ENCODE measurements at regions not wholly inside any gene's neighbourhood (a gene's known extent, or its start where the extent isn't known, plus 50 kb on each side); places are given as distances from the start of the nearest gene placed in this dataset.

DNA sequence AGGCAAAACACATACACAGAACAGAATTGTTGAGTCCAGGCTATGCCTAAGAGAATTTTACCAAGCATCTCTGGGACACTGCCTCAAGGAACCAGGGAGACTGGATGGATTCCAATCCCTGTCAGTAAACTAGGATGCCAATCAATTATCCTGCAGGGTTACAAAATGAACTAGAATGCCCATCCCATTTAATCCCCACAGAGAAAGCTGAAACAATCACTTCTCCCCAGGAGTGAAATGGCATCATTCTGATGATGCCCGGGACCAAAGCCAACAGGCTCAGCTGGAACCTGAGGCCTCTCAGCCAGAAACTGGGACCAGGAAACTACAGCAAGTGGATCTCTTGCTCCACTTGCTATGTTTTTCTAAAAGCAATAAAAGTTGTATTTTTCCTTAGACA lies 130.0 kb upstream of the TJP1 start:
- peak; percentile 9 for DNase-seq

DNA sequence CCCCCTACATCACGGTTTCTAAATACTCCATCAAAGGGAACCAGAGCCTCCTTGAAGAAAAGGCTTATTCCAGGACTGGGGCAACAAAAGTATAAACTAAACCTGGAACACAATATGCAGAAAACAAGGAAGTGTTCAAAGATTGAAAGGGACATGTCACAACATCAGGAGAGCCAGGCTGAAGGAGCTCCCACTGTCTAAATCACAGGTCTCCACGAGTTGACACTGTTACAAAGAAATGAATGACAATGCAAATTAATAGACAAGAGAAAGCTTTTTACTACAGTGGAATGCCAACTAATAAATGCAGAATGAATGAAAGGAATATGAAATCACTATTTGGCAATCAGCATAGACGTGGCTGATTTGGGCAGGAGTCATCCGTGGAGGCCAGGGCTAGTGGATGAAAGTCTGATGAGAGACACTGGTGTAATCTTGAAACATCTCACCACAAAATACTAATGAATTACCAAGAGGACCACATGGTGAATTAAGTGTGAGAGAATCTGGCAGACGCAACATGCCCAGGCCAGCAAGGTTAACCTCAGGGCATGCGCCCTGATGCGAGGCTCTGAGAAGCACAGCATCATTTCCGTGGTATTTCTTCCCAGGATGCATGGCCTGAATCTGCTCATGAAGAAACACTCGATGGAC lies 123.8 kb upstream of the TJP1 start:
- DNase-seq, result peak; percentile 72

- no peak for DNase-seq
Measured at GRCh38 chr15:29944925-29945324, 122.7 kb upstream of the TJP1 start.

DNA sequence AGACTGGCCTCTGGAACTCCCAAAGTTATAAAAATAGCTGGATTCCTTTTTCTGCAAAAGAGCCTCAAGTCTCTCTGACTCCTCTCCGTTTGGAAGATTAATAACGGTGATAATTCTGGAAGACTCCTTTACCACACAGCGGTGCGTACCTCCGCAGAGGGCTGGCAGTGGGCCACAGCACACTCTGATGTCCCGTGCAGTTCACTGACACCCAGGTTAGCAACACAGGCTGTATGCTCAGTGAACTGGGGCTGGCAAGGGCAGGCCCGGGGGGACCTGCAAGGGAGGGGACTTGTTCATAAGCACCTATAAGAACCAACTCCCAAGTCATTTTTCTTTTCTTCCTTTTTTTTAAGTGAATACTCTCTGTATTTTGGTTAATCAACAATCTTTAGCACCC lies 120.3 kb upstream of the TJP1 start:
- no peak for DNase-seq

GRCh38 chr15:29942143-29942542 lies 119.9 kb upstream of the TJP1 start:
- DNase-seq, result no peak

- DNase-seq, result peak; percentile 37
Measured at GRCh38 chr15:29939404-29939803, 117.1 kb upstream of the TJP1 start.

DNA sequence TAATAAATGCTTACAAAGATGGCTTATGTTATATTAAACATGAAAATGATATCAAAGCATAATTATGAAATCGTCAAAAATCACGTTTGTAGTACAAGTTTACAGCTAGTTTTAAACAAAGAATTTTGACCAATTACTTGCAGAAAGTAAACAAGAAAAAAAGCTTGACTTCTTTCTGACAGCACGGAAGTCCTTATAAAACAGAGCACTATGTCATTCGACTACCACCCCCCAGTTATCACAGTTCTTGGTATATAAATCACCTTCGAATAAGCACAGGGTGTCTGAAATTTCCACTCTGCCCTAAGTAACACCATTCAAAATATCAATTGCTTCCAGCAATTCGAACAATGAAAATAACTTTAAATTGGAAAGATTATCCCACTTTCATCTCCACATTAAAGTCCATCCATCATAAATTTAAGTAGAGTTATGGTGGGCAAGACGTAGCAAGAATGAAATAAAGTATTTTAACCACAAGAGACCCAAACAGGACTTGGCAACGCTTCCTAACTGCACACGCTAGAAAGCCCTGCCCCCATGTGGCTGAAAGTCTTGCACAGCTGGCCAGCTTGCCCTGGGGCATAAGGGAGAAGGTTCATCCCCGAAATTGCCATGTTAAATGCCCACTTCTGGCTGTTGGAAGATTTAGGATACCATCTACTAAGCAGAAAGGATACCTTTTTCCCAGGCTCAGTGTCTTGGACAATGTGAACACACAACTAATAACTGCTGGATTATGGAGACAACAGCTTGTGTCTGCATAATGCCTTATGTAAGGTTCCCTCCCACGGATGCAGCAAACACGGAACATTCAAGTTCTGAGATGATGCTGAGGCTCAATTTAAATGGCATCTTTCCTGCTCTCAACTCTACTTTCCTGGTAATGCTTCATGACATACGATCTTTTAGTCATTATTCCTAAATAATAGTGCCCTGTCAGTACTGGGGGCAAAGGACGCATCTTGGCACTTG lies 116.4 kb upstream of the TJP1 start:
- DNase-seq, result peak; percentile 17

DNA sequence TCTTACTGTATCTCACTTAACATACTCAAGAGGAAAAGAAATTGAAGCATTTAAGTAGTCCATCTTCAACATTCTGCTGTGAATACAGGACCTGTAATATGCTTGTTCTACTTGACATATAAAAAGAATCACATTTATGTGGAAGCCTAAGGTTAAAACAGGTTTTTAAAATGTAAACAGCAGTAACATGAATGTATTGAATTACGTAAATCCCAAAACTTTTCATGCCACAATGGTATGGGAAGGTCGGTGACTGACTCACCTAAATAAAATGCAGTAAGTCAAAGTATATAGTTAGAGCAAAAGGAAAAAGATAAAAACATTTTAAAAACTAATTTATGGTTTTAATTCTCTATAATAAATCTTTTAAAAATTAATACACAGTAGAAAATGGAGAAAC lies 115.7 kb upstream of the TJP1 start:
- DNase-seq, result peak; percentile 55

DNA sequence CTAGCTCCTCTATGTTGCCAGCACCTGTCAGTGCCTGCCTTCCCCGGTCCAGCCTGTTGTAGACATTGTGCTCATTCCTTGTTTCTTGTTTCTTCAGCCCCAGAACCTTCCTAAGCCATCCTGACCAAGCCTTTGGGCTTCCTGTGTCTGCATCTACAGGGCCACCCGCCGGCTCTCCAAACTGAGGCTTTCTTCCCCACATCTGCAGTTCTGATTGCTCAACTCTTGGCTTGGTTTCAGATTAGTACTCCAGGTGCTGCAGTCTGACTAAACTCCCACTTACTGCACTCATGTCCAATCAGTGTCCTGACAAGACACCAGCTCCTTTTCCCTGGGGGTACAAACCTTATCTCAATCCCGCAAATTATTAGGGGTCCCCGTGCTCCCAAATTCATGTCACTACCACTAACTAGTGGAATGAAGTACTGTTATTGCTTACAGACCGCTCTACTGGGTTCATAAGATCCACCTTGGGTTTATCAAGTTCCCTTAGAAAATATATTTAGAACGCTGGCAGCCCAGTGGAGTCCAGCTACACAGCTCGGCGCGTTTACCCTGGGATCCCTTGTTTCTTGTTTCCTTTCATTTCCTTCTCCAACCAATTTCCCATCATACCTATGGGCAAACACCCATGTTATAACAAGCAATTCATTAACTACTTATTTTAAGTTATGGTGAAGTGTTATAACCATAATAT lies 114.2 kb upstream of the TJP1 start:
- DNase-seq, result no peak

DNA sequence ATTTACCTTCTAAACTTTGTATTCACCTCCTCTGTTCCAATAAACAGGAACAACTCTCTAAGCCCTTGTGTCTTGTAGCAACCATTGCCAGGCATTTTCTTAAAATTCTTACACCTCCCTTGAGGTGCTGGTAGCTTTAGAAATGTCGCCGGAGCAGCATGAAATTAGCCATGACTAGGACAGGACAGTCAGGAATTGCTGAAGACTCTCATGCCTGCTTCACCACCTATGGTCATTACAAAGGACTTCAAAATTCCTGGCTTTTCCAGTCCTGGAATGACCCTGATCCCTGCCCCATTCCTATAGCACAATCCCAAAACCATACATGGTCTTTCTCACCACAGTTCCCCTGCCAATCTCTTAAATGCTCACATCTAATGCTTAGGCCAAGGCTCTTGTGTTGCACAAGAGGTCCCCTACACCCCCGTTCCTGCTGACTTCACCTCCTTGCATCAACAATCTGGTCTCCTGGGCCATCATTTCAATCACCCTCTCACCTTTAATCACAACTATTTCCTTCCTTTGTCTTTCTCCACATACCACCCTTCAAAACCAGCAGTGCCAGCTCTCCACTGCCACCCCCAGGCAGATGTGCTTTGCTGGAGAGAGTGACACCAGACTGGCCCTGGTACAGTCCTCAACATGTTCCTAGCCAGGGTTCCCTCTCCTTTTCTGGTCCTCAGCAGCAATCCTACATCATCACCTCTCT lies 113.2 kb upstream of the TJP1 start:
- DNase-seq, result no peak

DNA sequence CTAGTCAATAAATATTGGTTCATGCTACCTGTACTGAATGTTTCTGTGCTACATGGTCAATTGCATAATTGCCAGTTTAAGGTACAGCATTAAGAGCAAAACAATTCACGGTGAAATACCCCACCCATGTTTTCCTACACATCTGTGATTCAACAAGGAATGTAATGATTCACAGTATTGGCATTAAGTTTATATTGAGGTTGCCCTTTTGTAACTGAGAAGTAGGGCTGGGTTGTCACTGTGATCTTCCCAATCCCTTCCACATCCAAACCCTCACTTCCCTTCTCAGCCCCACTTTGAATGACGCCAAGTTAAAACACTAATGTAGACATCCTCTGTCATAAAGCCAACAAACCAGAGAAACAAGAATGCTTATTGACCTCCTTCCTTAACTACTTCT lies 112.0 kb upstream of the TJP1 start:
- peak; percentile 42 for DNase-seq

DNA sequence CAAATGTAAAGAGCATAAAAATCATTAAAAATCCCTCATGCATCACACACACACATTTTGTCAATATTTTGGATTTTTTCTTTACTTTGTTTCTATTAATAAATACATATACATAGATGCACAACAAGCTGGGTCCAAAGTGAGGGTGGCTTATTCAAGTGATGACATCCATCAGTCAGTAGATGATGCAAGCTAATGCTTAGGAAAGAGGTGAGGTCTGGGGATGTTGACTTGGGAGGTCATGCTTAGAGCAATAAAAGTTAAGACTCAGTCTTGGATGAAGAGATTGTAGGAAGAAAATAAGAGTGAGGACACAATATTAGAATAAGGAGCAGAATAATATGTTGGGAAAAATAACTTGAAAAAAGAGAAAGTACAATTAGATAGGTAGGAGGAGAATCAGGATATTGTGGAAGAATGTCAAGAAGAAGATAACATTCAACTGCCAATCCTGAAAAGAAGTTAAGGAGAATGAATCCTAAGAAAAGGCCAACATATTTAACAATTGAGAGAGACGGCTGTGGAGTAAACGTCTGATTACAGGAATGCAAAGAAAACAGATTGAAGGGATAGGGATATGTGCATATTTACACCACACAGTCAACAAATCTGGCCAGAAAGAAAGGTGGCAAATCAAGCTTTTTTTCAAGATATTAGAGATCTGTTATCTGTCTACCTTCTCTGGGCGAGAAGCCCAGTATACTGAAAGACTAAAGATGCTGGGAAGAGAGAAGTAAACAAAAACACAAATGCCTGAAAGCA lies 111.0 kb upstream of the TJP1 start:
- DNase-seq, result no peak

- no peak for DNase-seq
Measured at GRCh38 chr15:29926083-29926388, 103.8 kb upstream of the TJP1 start.

- peak; percentile 79 for DNase-seq
Measured at GRCh38 chr15:29925227-29926082, 103.2 kb upstream of the TJP1 start.

DNA sequence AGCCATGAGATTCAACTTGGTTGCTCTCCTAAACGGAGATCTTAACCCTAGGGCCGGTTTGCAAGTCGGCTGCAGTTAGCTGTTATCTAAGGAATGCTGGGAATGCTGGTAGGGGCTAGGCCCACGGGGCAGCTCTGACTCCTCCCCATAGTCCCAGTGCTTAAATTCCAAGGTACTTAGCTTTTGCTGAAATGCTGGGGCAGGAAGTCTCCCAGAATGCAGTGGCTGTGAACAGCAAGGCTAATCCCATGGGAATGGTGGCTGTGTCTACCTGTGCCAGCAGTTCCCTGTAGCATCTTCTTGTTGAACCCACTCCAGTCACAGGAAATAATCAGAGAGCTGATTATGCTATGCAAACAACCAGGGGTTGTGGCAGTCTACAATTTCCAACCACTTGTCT lies 102.5 kb upstream of the TJP1 start:
- DNase-seq, result peak; percentile 91

DNA sequence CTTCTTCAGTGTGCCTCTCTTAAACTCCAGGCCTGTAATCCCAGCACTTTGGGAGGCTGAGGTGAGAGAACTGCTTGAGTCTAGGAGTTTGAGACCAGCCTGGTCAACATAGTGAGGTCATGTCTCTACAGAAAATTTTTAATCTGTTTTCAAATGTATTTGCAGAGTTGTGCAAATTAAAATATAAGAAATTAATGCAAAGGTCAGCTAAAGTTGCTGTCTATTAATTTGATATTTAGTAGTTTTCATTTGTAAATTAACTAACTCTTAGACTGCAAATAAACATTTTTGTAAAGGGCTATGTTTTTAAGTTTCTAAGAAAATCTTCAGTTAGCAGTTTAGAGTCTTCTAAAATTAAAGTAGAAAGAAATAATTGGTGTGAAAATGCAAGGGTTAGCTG lies 99.9 kb upstream of the TJP1 start:
- DNase-seq, result no peak

GRCh38 chr15:29921130-29921601 lies 98.9 kb upstream of the TJP1 start:
- no peak for DNase-seq

GRCh38 chr15:29920515-29920914 lies 98.2 kb upstream of the TJP1 start:
- no peak for DNase-seq

DNA sequence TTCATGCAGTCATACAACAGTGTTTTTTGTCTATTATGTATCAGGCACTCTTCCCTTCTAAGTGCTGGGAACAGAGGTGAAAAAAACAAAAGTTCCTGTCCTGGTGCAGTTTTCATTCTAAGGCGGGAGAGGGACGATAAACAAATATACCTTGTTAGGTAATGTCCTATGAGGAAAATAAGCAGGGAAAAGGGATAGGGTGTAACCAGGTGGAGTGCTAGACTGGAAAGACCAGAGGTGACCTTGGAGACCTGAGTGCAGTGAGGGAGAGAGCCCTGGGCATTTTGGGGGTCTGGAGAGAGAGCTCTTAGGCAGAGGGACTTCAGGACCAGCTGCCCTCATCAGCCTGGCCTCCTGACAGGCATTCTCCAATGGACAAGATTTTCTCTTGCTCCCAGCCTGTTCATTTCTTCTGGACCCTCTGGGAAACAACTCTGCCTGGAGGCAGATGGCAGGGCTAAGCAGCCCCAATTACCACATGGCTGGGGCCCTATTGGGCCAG lies 97.2 kb upstream of the TJP1 start:
- DNase-seq, result no peak
